GM12873 (cell line): ENCODE measurements at regions not wholly inside any gene's neighbourhood (a gene's known extent, or its start where the extent isn't known, plus 50 kb on each side); places are given as distances from the start of the nearest gene placed in this dataset.

Experiments
- CTCF ChIP-seq: IDR thresholded peaks from 2 replicates; pipeline ENCODE4 v1.5.1; 2012; ENCODE audit warnings: low read depth, mild to moderate bottlenecking, moderate library complexity, low read length, control low read depth; ENCODE audit not compliant: insufficient read depth; ENCODE audit errors: missing control alignments

GRCh38 chr2:150225030-150225429 lies 262.4 kb downstream of the RND3 start:
- no peak for TF ChIP-seq CTCF

DNA sequence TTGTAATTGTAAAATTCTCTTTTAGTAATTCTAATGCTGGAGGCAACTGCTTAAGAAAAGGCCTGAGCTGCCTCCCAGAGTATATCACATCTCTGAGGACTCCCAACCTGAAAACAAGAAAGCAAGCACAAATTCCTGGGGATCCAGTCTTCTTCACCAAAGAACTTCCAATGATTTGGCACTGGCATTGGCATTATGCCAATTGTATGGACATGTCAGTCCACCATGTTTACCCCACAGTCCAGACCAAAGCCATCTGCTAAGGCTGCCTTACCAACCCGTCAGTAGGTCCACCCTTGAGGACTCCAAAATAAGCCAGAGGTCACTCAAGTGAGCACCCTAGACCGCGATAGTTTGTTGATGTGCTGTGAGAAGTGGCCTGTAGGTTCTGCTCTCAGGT lies 263.1 kb downstream of the RND3 start:
- TF ChIP-seq CTCF = no peak

- TF ChIP-seq CTCF = no peak
Observed at GRCh38 chr2:150222942-150223341, 264.5 kb downstream of the RND3 start.

DNA sequence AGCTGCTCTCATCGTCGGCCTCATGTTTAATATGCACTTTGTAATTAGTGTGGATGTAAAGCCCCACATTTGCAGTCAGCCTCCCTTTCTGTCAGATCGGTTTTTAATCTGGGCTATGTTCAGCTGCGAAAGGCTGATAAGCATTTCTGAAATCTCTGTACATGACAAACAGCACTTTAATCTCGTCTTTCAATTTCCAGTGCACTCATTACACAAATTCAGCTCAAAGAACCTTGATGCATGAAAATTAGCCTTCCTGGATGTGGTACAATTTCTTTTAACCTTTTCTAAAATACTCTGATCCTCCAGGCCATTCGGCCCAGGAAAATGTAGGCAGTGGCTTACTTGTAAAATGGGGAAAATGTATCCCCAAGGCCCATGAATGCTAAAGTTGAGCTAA lies 265.1 kb downstream of the RND3 start:
- TF ChIP-seq CTCF = no peak

- TF ChIP-seq CTCF = no peak
Observed at GRCh38 chr2:150219861-150220260, 267.6 kb downstream of the RND3 start.

- no peak for TF ChIP-seq CTCF
Observed at GRCh38 chr2:150215041-150215440, 272.4 kb downstream of the RND3 start.

DNA sequence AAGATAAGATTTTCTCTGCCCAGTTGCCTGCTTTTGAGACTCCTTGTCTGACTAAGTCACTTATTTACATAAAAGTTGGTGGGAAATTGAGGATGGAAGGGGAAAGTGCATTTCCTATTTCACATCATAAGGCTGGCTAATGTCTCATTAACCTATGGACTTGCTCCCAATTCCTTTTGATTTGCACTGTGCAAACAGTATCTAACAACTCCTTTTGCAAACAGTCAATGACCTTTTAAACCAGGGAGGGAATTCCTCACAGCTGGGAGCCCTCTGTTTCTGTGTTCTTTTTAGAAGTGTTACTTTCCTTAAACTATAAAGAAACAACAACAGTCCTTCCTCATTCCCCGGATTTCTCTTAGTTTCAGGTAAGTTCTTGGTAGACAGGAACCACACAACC lies 272.8 kb downstream of the RND3 start:
- TF ChIP-seq CTCF = no peak
